Endodermal cell (in vitro differentiated cells): ENCODE measurements at regions not wholly inside any gene's neighbourhood (a gene's known extent, or its start where the extent isn't known, plus 50 kb on each side); places are given as distances from the start of the nearest gene placed in this dataset.

Source experiments
- DNase-seq: peaks from one replicate; pipeline ENCODE4 v3.0.0-alpha.2; 2017
- H3K27ac ChIP-seq: 2 replicates; pipeline ENCODE4 v1.5.1; 2013; ENCODE audit warnings: mild to moderate bottlenecking, low read depth, low read length, moderate library complexity
- H3K27me3 ChIP-seq: 2 replicates; pipeline ENCODE4 v1.6.1; 2013; ENCODE audit warnings: mild to moderate bottlenecking, low read length, moderate library complexity; ENCODE audit not compliant: insufficient read depth, control insufficient read depth, poor library complexity, severe bottlenecking
- H3K36me3 ChIP-seq: 2 replicates; pipeline ENCODE4 v1.7.0; 2013; ENCODE audit warnings: mild to moderate bottlenecking, low read length, moderate library complexity; ENCODE audit not compliant: control insufficient read depth, insufficient read depth
- H3K4me1 ChIP-seq: one replicate; pipeline ENCODE4 v1.7.0; 2013; ENCODE audit warnings: low read length; ENCODE audit not compliant: control insufficient read depth, insufficient read depth
- H3K4me3 ChIP-seq: 2 replicates; pipeline ENCODE4 v1.5.1; 2013; ENCODE audit warnings: mild to moderate bottlenecking, low read length, moderate library complexity
- H3K9ac ChIP-seq: 2 replicates; pipeline ENCODE4 v1.6.1; 2013; ENCODE audit warnings: mild to moderate bottlenecking, low read length, moderate library complexity; ENCODE audit not compliant: poor library complexity, severe bottlenecking; ENCODE audit errors: extremely low read depth
- H3K9me3 ChIP-seq: 2 replicates; pipeline ENCODE4 v1.6.1; 2013; ENCODE audit warnings: mild to moderate bottlenecking, low read length, moderate library complexity; ENCODE audit not compliant: control insufficient read depth
- H3K27ac Mint-ChIP-seq: 2 replicates; pipeline ENCODE4 v1.8.0; 2020; ENCODE audit warnings: mixed read lengths
- H3K27me3 Mint-ChIP-seq: 2 replicates; pipeline ENCODE4 v1.8.0; 2021; ENCODE audit warnings: mild to moderate bottlenecking, mixed read lengths; ENCODE audit not compliant: insufficient read depth
- H3K36me3 Mint-ChIP-seq: 2 replicates; pipeline ENCODE4 v1.8.0; 2020; ENCODE audit warnings: low read depth, mixed read lengths
- H3K4me1 Mint-ChIP-seq: 2 replicates; pipeline ENCODE4 v1.8.0; 2020; ENCODE audit warnings: mixed read lengths
- H3K4me3 Mint-ChIP-seq: 2 replicates; pipeline ENCODE4 v1.8.0; 2020; ENCODE audit warnings: mild to moderate bottlenecking, moderate library complexity, mixed read lengths
- H3K9me3 Mint-ChIP-seq: 2 replicates; pipeline ENCODE4 v1.8.0; 2020; ENCODE audit warnings: mild to moderate bottlenecking, mixed read lengths
- CTCF ChIP-seq: fragments of 200-600 bp; sonication (generic); conservative IDR thresholded peaks from 2 replicates; pipeline ENCODE4 v1.5.0; 2021; ENCODE audit warnings: antibody characterized with exemption, mild to moderate bottlenecking
- WGBS, 2 experiments: methylation state at CpG; one replicate each; pipeline versions ENCODE4 v1.1.5 to v1.1.7; 2013; ENCODE audit warnings: missing lambda C conversion rate in 2 of 2, mixed read lengths in 1 of 2; ENCODE audit not compliant: insufficient coverage in 1 of 2, insufficient read length in 1 of 2; 5-methylcytosine and 5-hydroxymethylcytosine counted together

GRCh38 chr9:120138955-120139354 lies 441.0 kb downstream of the CDK5RAP2 start:
- Mint-ChIP-seq H3K9me3 (peaks cover 13% of the 10 kb centered on the region), H3K4me1 (no peaks in the 10 kb centered on the region), H3K36me3 (no peaks in the 10 kb centered on the region), H3K27me3 (peaks cover 8% of the 10 kb centered on the region), H3K27ac (no peak overlapping the region), H3K4me3 (no peak overlapping the region)
- TF ChIP-seq CTCF = no peak
- Histone ChIP-seq H3K36me3 (no peaks in the 10 kb centered on the region), H3K9ac (no peak overlapping the region), H3K9me3 (peaks cover 4% of the 10 kb centered on the region), H3K4me3 (no peak overlapping the region), H3K27me3 (no peaks in the 10 kb centered on the region), H3K27ac (no peak overlapping the region), H3K4me1 (no peaks in the 10 kb centered on the region)
- 70 to 85% methylated on average over 1 of the region's 1 CpG for WGBS, 2 experiments
- DNase-seq = no peak

GRCh38 chr9:120137186-120137840 lies 442.7 kb downstream of the CDK5RAP2 start:
- H3K4me3 ChIP-seq = no peak overlapping the region
- H3K36me3 Mint-ChIP-seq = no peaks in the 10 kb centered on the region
- H3K9ac ChIP-seq = no peak overlapping the region
- no peak overlapping the region for H3K4me3 Mint-ChIP-seq
- H3K27ac ChIP-seq = no peak overlapping the region
- WGBS, 2 experiments = 69 to 80% methylated on average over 3 to 5 of the region's 5 CpGs
- no peaks in the 10 kb centered on the region for H3K4me1 Mint-ChIP-seq
- peaks cover 4% of the 10 kb centered on the region for H3K9me3 ChIP-seq
- H3K4me1 ChIP-seq = no peaks in the 10 kb centered on the region
- no peak for TF ChIP-seq CTCF
- no peak overlapping the region for H3K27ac Mint-ChIP-seq
- DNase-seq = no peak
- H3K27me3 ChIP-seq = no peaks in the 10 kb centered on the region
- peaks cover 30% of the 10 kb centered on the region for H3K9me3 Mint-ChIP-seq
- H3K36me3 ChIP-seq = no peaks in the 10 kb centered on the region
- H3K27me3 Mint-ChIP-seq = peaks cover 6% of the 10 kb centered on the region

- Mint-ChIP-seq H3K27ac (no peak overlapping the region), H3K9me3 (peaks cover 32% of the 10 kb centered on the region), H3K27me3 (peaks cover 6% of the 10 kb centered on the region), H3K4me1 (no peaks in the 10 kb centered on the region), H3K36me3 (no peaks in the 10 kb centered on the region), H3K4me3 (no peak overlapping the region)
- Histone ChIP-seq H3K27ac (no peak overlapping the region), H3K9ac (no peak overlapping the region), H3K9me3 (peaks cover 4% of the 10 kb centered on the region), H3K4me1 (no peaks in the 10 kb centered on the region), H3K27me3 (no peaks in the 10 kb centered on the region), H3K36me3 (no peaks in the 10 kb centered on the region), H3K4me3 (no peak overlapping the region)
- 62% methylated on average over 1 of the region's 1 CpG; no CpG with 5 or more reads in 1 of the 2 experiments for WGBS, 2 experiments
- no peak for TF ChIP-seq CTCF
- DNase-seq = no peak
Measured at GRCh38 chr9:120136696-120137095, 443.3 kb downstream of the CDK5RAP2 start.
